K562 (cell line): ENCODE measurements at regions not wholly inside any gene's neighbourhood (a gene's known extent, or its start where the extent isn't known, plus 50 kb on each side); places are given as distances from the start of the nearest gene placed in this dataset.

ENCODE experiments used
- ATAC-seq: fragments of 200-7000 bp; cut with Tn5 transposase; 3 replicates; pipeline ENCODE4 v1.9.1; 2020; ENCODE audit warnings: moderate library complexity
- BruUV-seq: library from RNA; stranded (reverse); fragments of 400-500 nt; replicated peaks from 2 replicates; lab custom pipeline; 2021; lab: Mats Ljungman, UMichigan
- CTCF ChIA-PET: fragments of 300-600 bp; formaldehyde crosslinking; extraction: SDS; loops from one replicate; lab custom pipeline; 2021; ENCODE audit warnings: low intra/inter-chr PET ratio; lab: Yijun Ruan, JAX
- POLR2A ChIA-PET: fragments of 300-600, 350-650 bp; sonication (Branson Sonifier 250); formaldehyde crosslinking; extraction: SDS; loops from one replicate; lab custom pipeline; 2021; ENCODE audit warnings: antibody characterized with exemption, inconsistent platforms; lab: Yijun Ruan, JAX
- DNase-seq, 4 experiments: peaks; one replicate each; pipeline versions ENCODE4 v3.0.0 to v3.0.0-alpha.2; 2011 to 2018; ENCODE audit warnings: low spot score in 3 of 4, mixed read lengths in 3 of 4; ENCODE audit errors: extremely low read depth in 1 of 4
- FAIRE-seq: peaks from 2 replicates; lab custom pipeline; 2011; peaks lifted over from hg19 to GRCh38; lab: Jason Lieb, UNC
- H2AFZ ChIP-seq: 2 replicates; pipeline ENCODE4 v1.6.0; 2011; ENCODE audit warnings: low read depth, low read length, control low read depth, inconsistent platforms
- H3K27ac ChIP-seq: fragments of 200-600 bp; 3 replicates; pipeline ENCODE4 v1.8.0; 2011; ENCODE audit warnings: low read depth, mild to moderate bottlenecking, control low read depth, inconsistent platforms, low read length, moderate library complexity, mixed read lengths; ENCODE audit errors: extremely low read depth
- H3K27me3 ChIP-seq, 2 experiments: fragments of 300-600 bp in 1 of 2; 2 replicates in 1 of 2; 3 replicates in 1 of 2; pipeline versions ENCODE4 v1.6.0 to v1.8.0; 2011; ENCODE audit warnings: inconsistent platforms in 2 of 2, low read length in 2 of 2, mild to moderate bottlenecking in 1 of 2, mixed read lengths in 1 of 2, moderate library complexity in 1 of 2; ENCODE audit not compliant: control insufficient read depth in 2 of 2, insufficient read depth in 2 of 2
- H3K36me3 ChIP-seq: fragments of 300-600 bp; 3 replicates; pipeline ENCODE4 v1.8.0; 2011; ENCODE audit warnings: mild to moderate bottlenecking, low read length, inconsistent platforms; ENCODE audit not compliant: control insufficient read depth, insufficient read depth
- H3K4me1 ChIP-seq, 2 experiments: fragments of 200-600 bp in 1 of 2; replicated peaks in 1 of 2; 2 replicates in 1 of 2; 3 replicates in 1 of 2; pipeline versions ENCODE4 v1.5.1 to v1.8.0; 2011; ENCODE audit warnings: inconsistent platforms in 2 of 2, low read length in 2 of 2, mild to moderate bottlenecking in 1 of 2, mixed read lengths in 1 of 2, moderate library complexity in 1 of 2; ENCODE audit not compliant: control insufficient read depth in 2 of 2, insufficient read depth in 2 of 2
- H3K4me2 ChIP-seq: 2 replicates; pipeline ENCODE4 v1.6.1; 2011; ENCODE audit warnings: low read length, control low read depth, inconsistent platforms, mixed read lengths; ENCODE audit not compliant: insufficient read depth
- H3K4me3 ChIP-seq: fragments of 200-600 bp; sonication (generic), shearing (Covaris generic); 2 replicates; pipeline ENCODE4 v1.5.1; 2016; ENCODE audit warnings: control low read depth, inconsistent platforms
- H3K79me2 ChIP-seq: fragments of 200-600 bp; 3 replicates; pipeline ENCODE4 v1.8.0; 2011; ENCODE audit warnings: low read length, inconsistent platforms; ENCODE audit not compliant: control insufficient read depth, insufficient read depth
- H3K9ac ChIP-seq, 2 experiments: 2 replicates each; pipeline versions ENCODE4 v1.6.0 to v1.6.1; 2011; ENCODE audit warnings: low read depth in 2 of 2, low read length in 2 of 2, control low read depth in 1 of 2, inconsistent platforms in 1 of 2, mild to moderate bottlenecking in 1 of 2, mixed read lengths in 1 of 2; ENCODE audit not compliant: insufficient read depth in 1 of 2
- H3K9me1 ChIP-seq: one replicate; pipeline ENCODE4 v1.6.0; 2011; ENCODE audit warnings: inconsistent platforms, mild to moderate bottlenecking, low read length, moderate library complexity; ENCODE audit not compliant: control insufficient read depth, insufficient read depth
- H3K9me3 ChIP-seq: replicated peaks from 2 replicates; pipeline ENCODE4 v1.5.1; 2011; ENCODE audit warnings: low read depth, low read length, inconsistent platforms; ENCODE audit not compliant: control insufficient read depth, insufficient read depth
- H4K20me1 ChIP-seq: replicated peaks from 2 replicates; pipeline ENCODE4 v1.6.1; 2011; ENCODE audit warnings: low read length, inconsistent platforms, mixed read lengths; ENCODE audit not compliant: control insufficient read depth, insufficient read depth
- ATF1 ChIP-seq, 2 experiments: fragments of 450-650 bp in 1 of 2; IDR thresholded peaks; 2 replicates each; pipeline ENCODE4 v1.6.1; 2016; ENCODE audit warnings: missing compliant biosample characterization in 1 of 2, missing genetic modification characterization in 1 of 2
- CREM ChIP-seq: IDR thresholded peaks from 2 replicates; pipeline ENCODE4 v1.6.1; 2014; ENCODE audit warnings: antibody characterized with exemption, low read depth
- KDM1A ChIP-seq, 2 experiments: fragments of 450-650 bp; IDR thresholded peaks; 2 replicates each; pipeline ENCODE4 v1.6.1; 2016; ENCODE audit warnings: mild to moderate bottlenecking in 2 of 2
- LEF1 ChIP-seq: fragments of 450-650 bp; IDR thresholded peaks from 2 replicates; pipeline ENCODE4 v1.6.1; 2016; ENCODE audit warnings: mild to moderate bottlenecking
- MCM5 ChIP-seq: fragments of 450-650 bp; IDR thresholded peaks from 2 replicates; pipeline ENCODE4 v1.6.1; 2016; ENCODE audit warnings: low read depth
- MTF1 ChIP-seq: fragments of 250-450 bp; sonication (Bioruptor Pico); IDR thresholded peaks from 2 replicates; pipeline ENCODE4 v1.9.0; 2021; ENCODE audit warnings: moderate library complexity, mild to moderate bottlenecking, inconsistent platforms, borderline replicate concordance
- POLR2B ChIP-seq: fragments of 450-650 bp; IDR thresholded peaks from 2 replicates; pipeline ENCODE4 v1.6.1; 2018; ENCODE audit warnings: low read depth; ENCODE audit not compliant: partially characterized antibody
- PRDM10 ChIP-seq: fragments of 450-650 bp; IDR thresholded peaks from 2 replicates; pipeline ENCODE4 v1.6.1; 2018; ENCODE audit not compliant: partially characterized antibody
- RBBP5 ChIP-seq: fragments of 200-600 bp; sonication (generic); IDR thresholded peaks from 2 replicates; pipeline ENCODE4 v1.6.1; 2012; ENCODE audit warnings: borderline replicate concordance, mild to moderate bottlenecking, low read length, control low read depth, inconsistent platforms; ENCODE audit not compliant: insufficient read depth, poor library complexity, severe bottlenecking
- RUNX1 ChIP-seq: sonication (generic); IDR thresholded peaks from 2 replicates; pipeline ENCODE4 v1.6.1; 2016; ENCODE audit warnings: antibody characterized with exemption, low read depth
- SAFB2 ChIP-seq: fragments of 200-400 bp; formaldehyde crosslinking; IDR thresholded peaks from 2 replicates; pipeline ENCODE4 v1.6.1; 2018; ENCODE audit warnings: borderline replicate concordance, low read length, low read depth, moderate library complexity; ENCODE audit not compliant: severe bottlenecking
- U2AF2 ChIP-seq: fragments of 200-400 bp; formaldehyde crosslinking; optimal IDR thresholded peaks from 2 replicates; pipeline ENCODE3; 2017; ENCODE audit warnings: low read depth, mild to moderate bottlenecking, low read length
- YY1 ChIP-seq, 3 experiments: IDR thresholded peaks; 2 replicates each; pipeline ENCODE4 v1.6.1; 2011; ENCODE audit warnings: low read length in 2 of 3, mild to moderate bottlenecking in 2 of 3, moderate library complexity in 2 of 3, borderline replicate concordance in 1 of 3, control low read depth in 1 of 3, low read depth in 1 of 3; ENCODE audit not compliant: insufficient read depth in 3 of 3, insufficient replicate concordance in 2 of 3, control insufficient read depth in 1 of 3, insufficient read length in 1 of 3; ENCODE audit errors: extremely low read depth in 1 of 3
- ZMIZ1 ChIP-seq, 2 experiments: fragments of 150-350 bp in 1 of 2; IDR thresholded peaks; 2 replicates each; pipeline ENCODE4 v1.6.1; 2012 to 2016; ENCODE audit warnings: low read depth in 2 of 2, low read length in 2 of 2, mild to moderate bottlenecking in 1 of 2, moderate library complexity in 1 of 2
- WGBS: fragments of 100-300 bp; shearing (Covaris generic); methylation state at CpG from one replicate; pipeline ENCODE4 v1.1.6; 2016; ENCODE audit warnings: low coverage, mixed read lengths; ENCODE audit not compliant: insufficient coverage; ENCODE audit errors: missing lambda C conversion rate; 5-methylcytosine and 5-hydroxymethylcytosine counted together
- in situ Hi-C: fragments of 300-500 bp; cut with MboI; formaldehyde crosslinking; loops from 4 replicates; pipeline ENCODE4 v1.15.0; 2018; ENCODE audit warnings: inconsistent platforms, mixed read lengths
- intact Hi-C: fragments of 100-400 bp; cut with micrococcal nuclease; formaldehyde crosslinking; loops from 2 replicates; pipeline ENCODE4 v1.14.2; 2022

- TF ChIP-seq ATF1 (CRISPR knock-in tag; IDR thresholded peaks at IDR 0.05), result no peak
- no peak for TF ChIP-seq ATF1 (tag; IDR thresholded peaks at IDR 0.05)
- no peak for TF ChIP-seq MCM5
- TF ChIP-seq POLR2B, result no peak
Observed at GRCh38 chr1:104760017-104760416, 1010.3 kb downstream of the AMY1C start (continued).

GRCh38 chr1:104761961-104762570, 1012.4 kb downstream of the AMY1C start:
- H3K4me1 ChIP-seq, result no peaks in the 10 kb centered on the region
- FAIRE-seq, result no peak
- H3K36me3 ChIP-seq, result no peaks in the 10 kb centered on the region
- no peaks in the 10 kb centered on the region for H3K79me2 ChIP-seq
- POLR2A ChIA-PET, result no interaction called here
- H3K4me2 ChIP-seq, result no peak overlapping the region
- H3K27ac ChIP-seq, result no peak overlapping the region
- H3K9me1 ChIP-seq, result no peaks in the 10 kb centered on the region
- intact Hi-C loops, result no loop called here
- no peak for ATAC-seq
- WGBS, result under 1% methylated on average over 7 of the region's 7 CpGs
- no peaks in the 10 kb centered on the region for H3K9me3 ChIP-seq
- CTCF ChIA-PET, result no interaction called here
- no peak overlapping the region for H3K9ac ChIP-seq
- H4K20me1 ChIP-seq, result no peaks in the 10 kb centered on the region
- H3K27me3 ChIP-seq, result no peaks in the 10 kb centered on the region
- H2AFZ ChIP-seq, result no peak overlapping the region
- no peak overlapping the region for H3K4me3 ChIP-seq
- no TSS peak for BruUV-seq
- no peak for DNase-seq
- in situ Hi-C loops, result no loop called here
- TF ChIP-seq RBBP5 (no peak), SAFB2 (no peak), CREM (no peak), U2AF2 (no peak), ZMIZ1 (IDR thresholded peaks at IDR 0.05; ENCODE audit: low read depth in 2 of 2, low read length in 2 of 2) (no peak), PRDM10 (no peak), MTF1 (CRISPR knock-in tag) (no peak), YY1 (IDR thresholded peaks at IDR 0.05; ENCODE audit: borderline replicate concordance in 1 of 3, control insufficient read depth in 1 of 3, extremely low read depth in 1 of 3, insufficient read depth in 3 of 3, insufficient read length in 1 of 3, insufficient replicate concordance in 2 of 3, low read depth in 1 of 3, low read length in 2 of 3) (no peak), LEF1 (no peak), RUNX1 (no peak), KDM1A (IDR thresholded peaks at IDR 0.05) (no peak)
